Keratinocyte (primary cell): ENCODE measurements at regions not wholly inside any gene's neighbourhood (a gene's known extent, or its start where the extent isn't known, plus 50 kb on each side); places are given as distances from the start of the nearest gene placed in this dataset.

Experiments
- EZH2 ChIP-seq: IDR thresholded peaks from one replicate; pipeline ENCODE4 v1.6.1; 2012; ENCODE audit warnings: inconsistent platforms, mild to moderate bottlenecking, low read length, moderate library complexity
- TF ChIP-seq, protein P1 (sequence below), 3 experiments: IDR thresholded peaks in 1 of 3; conservative IDR thresholded peaks in 1 of 3; optimal IDR thresholded peaks in 1 of 3; 2 replicates in 2 of 3; 3 replicates in 1 of 3; pipeline versions ENCODE3 to v1.5.1; 2011; ENCODE audit warnings: low read length in 3 of 3, mild to moderate bottlenecking in 3 of 3, moderate library complexity in 2 of 3, control low read depth in 1 of 3, inconsistent platforms in 1 of 3; ENCODE audit not compliant: insufficient read depth in 2 of 3; ENCODE audit errors: extremely low read depth in 1 of 3

DNA sequence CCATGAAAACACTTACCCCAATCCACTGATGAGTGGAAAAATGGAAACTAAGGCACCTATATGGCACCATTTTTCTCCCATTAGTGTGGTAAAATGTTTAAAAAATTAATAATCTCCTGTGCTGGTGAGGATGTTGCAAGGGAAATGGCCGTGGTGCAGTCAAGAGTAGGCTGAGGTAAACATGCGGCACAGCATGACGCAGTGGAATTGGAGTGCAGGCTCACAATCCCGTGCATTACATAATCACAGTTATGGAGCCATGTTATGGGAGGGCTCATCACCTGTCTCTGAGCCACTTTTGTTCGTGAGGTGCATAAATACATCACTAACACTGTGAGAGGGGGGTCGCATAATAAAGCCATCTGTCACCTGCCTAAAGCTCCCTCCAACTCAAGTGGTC, 164.4 kb upstream of the XYLT1 start:
- TF ChIP-seq, protein P1, sequence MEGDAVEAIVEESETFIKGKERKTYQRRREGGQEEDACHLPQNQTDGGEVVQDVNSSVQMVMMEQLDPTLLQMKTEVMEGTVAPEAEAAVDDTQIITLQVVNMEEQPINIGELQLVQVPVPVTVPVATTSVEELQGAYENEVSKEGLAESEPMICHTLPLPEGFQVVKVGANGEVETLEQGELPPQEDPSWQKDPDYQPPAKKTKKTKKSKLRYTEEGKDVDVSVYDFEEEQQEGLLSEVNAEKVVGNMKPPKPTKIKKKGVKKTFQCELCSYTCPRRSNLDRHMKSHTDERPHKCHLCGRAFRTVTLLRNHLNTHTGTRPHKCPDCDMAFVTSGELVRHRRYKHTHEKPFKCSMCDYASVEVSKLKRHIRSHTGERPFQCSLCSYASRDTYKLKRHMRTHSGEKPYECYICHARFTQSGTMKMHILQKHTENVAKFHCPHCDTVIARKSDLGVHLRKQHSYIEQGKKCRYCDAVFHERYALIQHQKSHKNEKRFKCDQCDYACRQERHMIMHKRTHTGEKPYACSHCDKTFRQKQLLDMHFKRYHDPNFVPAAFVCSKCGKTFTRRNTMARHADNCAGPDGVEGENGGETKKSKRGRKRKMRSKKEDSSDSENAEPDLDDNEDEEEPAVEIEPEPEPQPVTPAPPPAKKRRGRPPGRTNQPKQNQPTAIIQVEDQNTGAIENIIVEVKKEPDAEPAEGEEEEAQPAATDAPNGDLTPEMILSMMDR (optimal IDR thresholded peaks at IDR 0.05 in 1 of 3, IDR thresholded peaks at IDR 0.05 in 1 of 3, conservative IDR thresholded peaks at IDR 0.05 in 1 of 3; ENCODE audit: extremely low read depth in 1 of 3, insufficient read depth in 2 of 3, low read length in 3 of 3) = no peak
- TF ChIP-seq EZH2 = no peak
